HEK293T (cell line): ENCODE measurements at regions not wholly inside any gene's neighbourhood (a gene's known extent, or its start where the extent isn't known, plus 50 kb on each side); places are given as distances from the start of the nearest gene placed in this dataset.
"Not testable (repeated sequence)": the region's sequence is repeated elsewhere in the genome, so short reads cannot be mapped to it uniquely, and the experiment has no call there.

Experiments used
- CTCF ChIA-PET: fragments of 350-600 bp; formaldehyde crosslinking; extraction: SDS; loops from one replicate; lab custom pipeline; 2021; ENCODE audit warnings: antibody characterized with exemption, inconsistent platforms; lab: Yijun Ruan, JAX
- POLR2A ChIA-PET: fragments of 350-600 bp; formaldehyde crosslinking; extraction: SDS; loops from one replicate; lab custom pipeline; 2020; ENCODE audit warnings: antibody characterized with exemption, inconsistent platforms; lab: Yijun Ruan, JAX
- DNase-seq: peaks from one replicate; pipeline ENCODE4 v3.0.0; 2012; ENCODE audit warnings: mixed read lengths; ENCODE audit errors: extremely low spot score
- ARNT ChIP-seq: fragments of 450-650 bp; IDR thresholded peaks from 2 replicates; pipeline ENCODE4 v1.6.1; 2017; ENCODE audit warnings: mild to moderate bottlenecking
- BHLHE40 ChIP-seq: fragments of 450-650 bp; IDR thresholded peaks from 2 replicates; pipeline ENCODE4 v1.6.1; 2016; ENCODE audit warnings: mild to moderate bottlenecking, moderate library complexity, borderline replicate concordance
- CTBP1 ChIP-seq: fragments of 450-650 bp; IDR thresholded peaks from 2 replicates; pipeline ENCODE4 v1.6.1; 2016; ENCODE audit warnings: borderline replicate concordance
- ELF4 ChIP-seq: fragments of 450-650 bp; IDR thresholded peaks from 2 replicates; pipeline ENCODE4 v1.6.1; 2017; ENCODE audit warnings: antibody characterized with exemption
- FOXA1 ChIP-seq: fragments of 450-650 bp; IDR thresholded peaks from 2 replicates; pipeline ENCODE4 v1.6.1; 2016; ENCODE audit warnings: mild to moderate bottlenecking
- FOXK2 ChIP-seq: fragments of 450-650 bp; IDR thresholded peaks from 2 replicates; pipeline ENCODE4 v1.6.1; 2016; ENCODE audit warnings: mild to moderate bottlenecking
- FOXM1 ChIP-seq: fragments of 450-650 bp; IDR thresholded peaks from 2 replicates; pipeline ENCODE4 v1.6.1; 2017; ENCODE audit warnings: mild to moderate bottlenecking, borderline replicate concordance
- HDGF ChIP-seq: fragments of 450-650 bp; IDR thresholded peaks from 2 replicates; pipeline ENCODE4 v1.6.1; 2017; ENCODE audit warnings: antibody characterized with exemption, borderline replicate concordance
- L3MBTL2 ChIP-seq: fragments of 450-650 bp; conservative IDR thresholded peaks from 2 replicates; pipeline ENCODE4 v1.6.1; 2016; ENCODE audit warnings: mild to moderate bottlenecking
- LEF1 ChIP-seq: fragments of 450-650 bp; IDR thresholded peaks from 2 replicates; pipeline ENCODE4 v1.6.1; 2017; ENCODE audit warnings: mild to moderate bottlenecking, borderline replicate concordance
- NFRKB ChIP-seq: fragments of 450-650 bp; IDR thresholded peaks from 2 replicates; pipeline ENCODE4 v1.6.1; 2016; ENCODE audit warnings: mild to moderate bottlenecking, moderate library complexity
- SP1 ChIP-seq: fragments of 450-650 bp; IDR thresholded peaks from 2 replicates; pipeline ENCODE4 v1.6.1; 2017
- SUZ12 ChIP-seq: fragments of 450-650 bp; IDR thresholded peaks from 2 replicates; pipeline ENCODE4 v1.6.1; 2016; ENCODE audit warnings: mild to moderate bottlenecking
- TARDBP ChIP-seq: fragments of 450-650 bp; IDR thresholded peaks from 2 replicates; pipeline ENCODE4 v1.6.1; 2016
- ZNF384 ChIP-seq: fragments of 450-650 bp; IDR thresholded peaks from 2 replicates; pipeline ENCODE4 v1.6.1; 2016
- TF ChIP-seq, protein P1 (sequence below): fragments of 450-650 bp; IDR thresholded peaks from 2 replicates; pipeline ENCODE4 v1.6.1; 2016

DNA sequence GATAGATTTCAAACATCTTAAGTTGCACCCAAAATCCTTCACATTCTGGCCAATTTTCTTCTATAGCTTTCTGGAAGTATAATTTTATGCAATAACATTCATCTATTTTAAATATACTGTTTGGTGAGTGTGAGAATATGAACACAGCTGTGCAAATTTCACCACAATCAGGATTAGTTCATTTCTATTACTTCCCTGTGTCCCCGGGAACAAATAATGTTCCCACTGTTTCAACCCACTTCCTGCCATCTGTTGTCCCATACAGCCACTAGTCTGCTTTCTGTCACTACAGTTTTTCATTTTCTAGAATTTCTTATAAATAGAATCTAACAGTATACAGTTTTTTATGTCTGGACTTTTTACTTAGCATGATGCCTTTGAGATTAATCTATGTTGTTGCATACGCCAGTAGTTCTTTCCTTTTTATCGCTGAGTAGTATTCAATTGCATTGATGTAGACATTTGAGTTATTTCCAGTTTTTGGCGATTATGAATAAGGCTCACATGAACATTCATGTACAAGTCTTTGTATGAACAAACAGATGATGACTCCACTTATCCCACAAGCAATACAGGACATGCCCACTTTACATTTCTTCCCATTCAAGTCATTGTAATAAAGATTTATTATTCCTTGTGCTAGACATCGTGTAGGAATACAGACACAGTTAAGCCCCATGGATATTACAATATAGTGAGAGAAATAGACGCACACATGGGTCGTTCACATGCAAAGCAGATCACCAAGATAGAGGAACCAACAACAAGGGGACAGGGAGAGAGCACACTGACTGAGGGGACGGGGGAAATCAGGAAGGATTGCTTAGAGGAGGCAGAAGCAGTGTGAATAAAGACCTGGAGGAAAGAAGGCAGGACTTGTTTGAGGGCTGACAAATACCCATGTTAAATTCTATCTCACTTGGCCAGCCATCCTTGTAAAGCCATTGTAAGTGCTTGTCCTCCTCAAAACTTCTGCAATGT, 72.9 kb upstream of the PAX8 start:
- CTCF ChIA-PET, result no interaction called here
- TF ChIP-seq ARNT (no peak), CTBP1 (no peak), FOXA1 (no peak), BHLHE40 (no peak), ZNF384 (no peak), FOXM1 (no peak), L3MBTL2 (no peak), SUZ12 (no peak), TARDBP (no peak), ELF4 (no peak), LEF1 (no peak), FOXK2 (no peak), NFRKB (no peak), HDGF (no peak), SP1 (no peak)
- TF ChIP-seq, protein P1, sequence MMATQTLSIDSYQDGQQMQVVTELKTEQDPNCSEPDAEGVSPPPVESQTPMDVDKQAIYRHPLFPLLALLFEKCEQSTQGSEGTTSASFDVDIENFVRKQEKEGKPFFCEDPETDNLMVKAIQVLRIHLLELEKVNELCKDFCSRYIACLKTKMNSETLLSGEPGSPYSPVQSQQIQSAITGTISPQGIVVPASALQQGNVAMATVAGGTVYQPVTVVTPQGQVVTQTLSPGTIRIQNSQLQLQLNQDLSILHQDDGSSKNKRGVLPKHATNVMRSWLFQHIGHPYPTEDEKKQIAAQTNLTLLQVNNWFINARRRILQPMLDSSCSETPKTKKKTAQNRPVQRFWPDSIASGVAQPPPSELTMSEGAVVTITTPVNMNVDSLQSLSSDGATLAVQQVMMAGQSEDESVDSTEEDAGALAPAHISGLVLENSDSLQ, result no peak
- DNase-seq, result no peak
- POLR2A ChIA-PET, result no interaction called here

DNA sequence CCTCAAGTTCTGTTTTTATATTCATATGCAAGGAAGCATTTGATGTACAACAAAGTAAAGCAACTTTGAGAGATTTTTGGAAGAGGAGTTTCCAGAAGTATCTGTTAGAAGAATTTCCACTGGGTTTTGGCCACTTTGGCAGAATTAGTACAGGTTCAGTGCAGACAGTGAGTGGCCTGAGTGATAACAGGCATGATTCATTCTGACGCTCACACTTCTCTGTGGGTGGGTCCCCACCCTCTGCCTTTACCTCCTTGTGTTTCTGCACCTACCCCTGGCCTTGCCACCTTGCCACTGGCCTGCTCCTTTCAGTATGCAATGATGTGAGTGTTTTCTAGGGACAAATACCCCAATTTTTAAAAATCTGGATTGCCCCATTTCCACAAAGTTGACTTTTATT, 65.1 kb upstream of the PAX8 start:
- CTCF ChIA-PET, POLR2A ChIA-PET, DNase-seq: not testable (repeated sequence)

DNA sequence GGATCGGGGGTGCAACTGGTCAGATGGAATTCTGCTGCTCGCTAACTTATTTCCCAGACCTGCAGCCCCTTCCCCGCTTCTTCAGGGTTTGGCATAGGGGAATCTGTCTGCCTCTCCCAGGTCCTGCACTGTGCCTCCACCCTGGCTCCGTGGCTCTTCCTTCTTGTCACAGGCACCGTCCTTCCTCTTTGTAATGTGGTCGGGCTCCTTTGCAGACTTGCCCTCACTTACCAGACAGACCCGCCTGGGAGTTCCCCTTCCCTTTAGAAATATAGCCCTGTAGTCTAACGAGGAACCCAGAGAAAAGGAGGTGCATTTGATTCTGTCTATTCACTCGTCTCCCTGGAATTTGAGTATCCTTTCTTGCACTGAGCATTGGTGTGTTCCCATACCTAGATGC, 63.9 kb upstream of the PAX8 start:
- no peak for DNase-seq
- ChIA-PET POLR2A (no interaction called here), CTCF (no interaction called here)
- no peak for TF ChIP-seq LEF1
- TF ChIP-seq ZNF384, result no peak
- TF ChIP-seq ELF4, result no peak
- no peak for TF ChIP-seq SUZ12
- TF ChIP-seq, protein P1, result no peak
- no peak for TF ChIP-seq CTBP1
- TF ChIP-seq HDGF, result no peak
- TF ChIP-seq L3MBTL2, result no peak
- no peak for TF ChIP-seq BHLHE40
- TF ChIP-seq NFRKB, result no peak
- no peak for TF ChIP-seq TARDBP
- TF ChIP-seq FOXA1, result no peak
- no peak for TF ChIP-seq FOXM1
- TF ChIP-seq ARNT, result no peak
- TF ChIP-seq SP1, result no peak
- no peak for TF ChIP-seq FOXK2

DNA sequence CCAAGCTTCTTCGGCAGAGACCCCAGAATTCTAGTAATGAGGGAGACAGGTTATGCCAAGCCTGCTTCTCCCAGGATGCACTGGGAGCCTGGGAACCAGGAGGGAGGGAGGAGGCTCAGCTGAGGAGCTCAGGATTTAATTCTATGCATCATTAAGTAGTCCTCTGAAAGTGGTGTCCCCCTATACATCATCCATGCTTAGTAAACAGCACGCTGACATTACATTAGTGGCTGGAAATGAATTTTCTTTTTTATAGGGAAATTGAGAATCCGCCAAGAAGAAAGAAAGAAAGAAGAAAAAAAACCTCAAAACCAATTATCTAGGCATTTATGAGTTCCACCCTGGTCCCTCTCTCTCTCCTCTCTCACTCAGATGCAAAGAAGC, 63.1 kb upstream of the PAX8 start:
- DNase-seq, POLR2A ChIA-PET, CTCF ChIA-PET: not testable (repeated sequence)

DNA sequence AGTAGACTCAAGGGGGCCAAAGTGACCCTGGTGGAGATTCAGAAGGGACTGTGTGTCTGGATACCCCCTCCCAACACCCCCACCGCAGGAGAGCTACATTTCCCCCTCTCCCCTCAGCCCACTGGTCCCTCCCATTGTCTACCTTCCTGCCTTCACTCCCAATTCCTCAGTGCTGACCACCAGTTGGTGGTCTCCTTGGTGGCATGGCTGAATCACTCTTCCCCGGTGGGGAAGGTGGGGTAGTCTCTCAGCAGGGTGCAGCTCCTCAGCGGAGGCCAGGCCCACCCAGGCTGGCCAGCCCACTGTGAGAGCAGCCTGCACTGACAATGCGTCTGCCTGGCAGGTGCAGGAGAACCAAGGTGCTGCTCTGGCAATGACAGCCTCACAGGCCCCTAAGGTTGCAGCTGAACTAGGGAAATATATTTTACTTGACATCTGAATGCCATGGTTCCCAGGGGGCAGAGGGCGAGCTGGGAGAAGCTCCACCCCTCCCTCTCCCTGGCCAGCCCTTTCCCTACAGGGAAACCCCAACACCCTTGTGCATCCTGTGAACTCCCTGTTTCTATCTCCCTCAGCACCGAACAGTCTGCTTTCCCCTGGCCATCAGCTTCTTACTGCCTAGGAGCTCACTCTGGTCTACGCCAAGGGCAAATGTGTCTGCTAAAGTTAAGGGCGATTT, 62.6 kb upstream of the PAX8 start:
- no peak for TF ChIP-seq CTBP1
- TF ChIP-seq, protein P1, result no peak
- POLR2A ChIA-PET, result no interaction called here
- CTCF ChIA-PET, result no interaction called here
- DNase-seq, result no peak

DNA sequence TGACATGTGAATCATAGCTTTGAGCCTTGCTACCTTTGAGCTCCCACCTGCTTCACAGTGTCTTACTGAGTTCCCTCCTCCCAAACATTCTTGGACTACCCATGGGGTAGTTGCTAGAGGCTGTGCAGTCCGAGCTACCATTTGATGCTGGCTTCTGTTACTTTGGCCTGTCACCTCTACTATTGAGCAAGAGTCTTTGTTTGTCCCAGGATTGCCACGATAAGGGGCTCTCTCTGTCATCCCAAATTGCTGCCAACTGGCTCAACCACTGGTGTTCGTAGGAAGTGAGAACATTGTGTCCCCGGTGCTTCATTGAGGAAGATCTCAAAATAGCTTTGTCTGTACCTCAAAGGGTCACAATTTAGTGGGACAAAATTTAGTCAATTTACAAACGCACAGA, 59.1 kb upstream of the PAX8 start:
- CTCF ChIA-PET, result no interaction called here
- TF ChIP-seq ELF4, result no peak
- no peak for TF ChIP-seq L3MBTL2
- no peak for TF ChIP-seq BHLHE40
- TF ChIP-seq LEF1, result no peak
- TF ChIP-seq CTBP1, result no peak
- TF ChIP-seq, protein P1, result no peak
- TF ChIP-seq HDGF, result no peak
- TF ChIP-seq NFRKB, result no peak
- DNase-seq, result no peak
- POLR2A ChIA-PET, result no interaction called here

DNA sequence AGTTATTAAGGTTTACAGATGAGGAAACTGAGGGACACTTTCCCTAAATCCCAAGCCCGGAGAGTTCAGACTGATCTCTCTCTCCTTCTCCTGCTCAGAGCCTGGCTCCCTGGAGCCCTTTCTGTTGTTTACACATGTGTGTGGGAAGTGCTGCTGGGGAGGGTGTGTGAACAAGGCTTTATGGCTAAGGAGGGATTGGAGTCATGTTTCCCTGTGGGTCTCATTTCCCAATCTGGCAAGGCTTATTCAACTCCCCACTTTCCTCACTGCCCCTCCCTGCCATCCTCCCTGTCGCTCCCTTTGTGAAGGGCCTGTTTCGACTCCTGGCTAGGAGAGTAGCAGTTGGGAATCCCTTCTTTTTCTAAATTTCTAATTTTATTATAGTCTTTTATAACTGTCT, 57.3 kb upstream of the PAX8 start:
- CTCF ChIA-PET, POLR2A ChIA-PET, DNase-seq: not testable (repeated sequence)
